ENCODE measurements at regions not wholly inside any gene's neighbourhood (a gene's known extent, or its start where the extent isn't known, plus 50 kb on each side); places are given as distances from the start of the nearest gene placed in this dataset.

DNA sequence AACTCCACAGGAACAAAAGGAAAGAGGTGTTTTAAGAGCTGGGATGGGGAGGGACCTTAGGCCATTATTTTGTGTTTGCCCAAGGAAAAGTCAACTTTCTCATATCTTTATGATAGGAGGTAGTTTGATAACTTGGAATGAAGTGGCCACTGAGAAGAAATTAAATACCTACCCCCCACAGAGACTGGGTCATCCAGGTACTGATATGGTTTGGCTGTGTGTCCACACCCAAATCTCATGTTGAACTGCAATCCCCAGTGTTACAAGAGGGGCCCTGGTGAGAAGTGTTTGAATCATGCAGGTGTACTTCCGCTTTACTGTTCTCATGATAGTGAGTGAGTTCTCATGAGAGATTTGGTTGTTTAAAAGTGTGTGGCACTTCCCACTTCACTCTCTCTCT lies 477.9 kb upstream of the KIF2B start:
- Histone ChIP-seq H3K4me2 (no peak overlapping the region), H3K9me3 (0 out of 2 replicates have a peak, but pooled peaks cover 2% of the 10 kb centered on the region), H3K9me2 (no peaks in the 10 kb centered on the region), H3K79me2 (ENCODE audit: insufficient read depth) (no peaks in the 10 kb centered on the region), H3K4me3 (ENCODE audit: low read depth in 2 of 2, low read length in 1 of 2) (no peak overlapping the region), H3K36me3 (replicated peaks in 1 of 2; ENCODE audit: control insufficient read depth in 1 of 2, insufficient read depth in 2 of 2, low read length in 1 of 2) (no peaks in the 10 kb centered on the region), H4K20me1 (ENCODE audit: insufficient read depth) (no peaks in the 10 kb centered on the region), H3K27ac (ENCODE audit: low read depth in 2 of 2, low read length in 1 of 2) (no peak overlapping the region), H3K9ac (no peak overlapping the region), H2AFZ (ENCODE audit: low read depth) (no peak overlapping the region), H3K27me3 (ENCODE audit: insufficient read depth) (no peaks in the 10 kb centered on the region), H3F3A (replicated peaks; ENCODE audit: insufficient read depth) (no peaks in the 10 kb centered on the region), H3K4me1 (ENCODE audit: control insufficient read depth in 1 of 2, insufficient read depth in 2 of 2, low read depth in 1 of 2, low read length in 1 of 2) (no peaks in the 10 kb centered on the region)
- CTCF ChIA-PET = no interaction called here
- no peak for DNase-seq
- WGBS (ENCODE audit: low lambda C conversion rate) = 53% methylated on average over 1 of the region's 1 CpG
- POLR2A ChIA-PET = no interaction called here
- TF ChIP-seq ELF1 (IDR thresholded peaks at IDR 0.05) = no peak

GRCh38 chr17:53336281-53336680 lies 486.4 kb upstream of the KIF2B start:
- Histone ChIP-seq H4K20me1 (ENCODE audit: insufficient read depth) (no peaks in the 10 kb centered on the region), H3K79me2 (ENCODE audit: insufficient read depth) (no peaks in the 10 kb centered on the region), H3K9me3 (no peaks in the 10 kb centered on the region; the same call in 1 of the 2 replicates), H2AFZ (ENCODE audit: low read depth) (no peak overlapping the region), H3K36me3 (replicated peaks in 1 of 2; ENCODE audit: control insufficient read depth in 1 of 2, insufficient read depth in 2 of 2, low read length in 1 of 2) (no peaks in the 10 kb centered on the region), H3F3A (replicated peaks; ENCODE audit: insufficient read depth) (no peaks in the 10 kb centered on the region), H3K4me1 (ENCODE audit: control insufficient read depth in 1 of 2, insufficient read depth in 2 of 2, low read depth in 1 of 2, low read length in 1 of 2) (no peaks in the 10 kb centered on the region), H3K9ac (no peak overlapping the region), H3K27me3 (ENCODE audit: insufficient read depth) (no peaks in the 10 kb centered on the region), H3K4me3 (ENCODE audit: low read depth in 2 of 2, low read length in 1 of 2) (no peak overlapping the region), H3K27ac (ENCODE audit: low read depth in 2 of 2, low read length in 1 of 2) (no peak overlapping the region), H3K9me2 (0 out of 2 replicates have a peak, but pooled peaks cover 3% of the 10 kb centered on the region), H3K4me2 (no peak overlapping the region)
- 3% methylated on average over 3 of the region's 4 CpGs for WGBS (ENCODE audit: low lambda C conversion rate)
- POLR2A ChIA-PET = no interaction called here
- TF ChIP-seq, protein P1, sequence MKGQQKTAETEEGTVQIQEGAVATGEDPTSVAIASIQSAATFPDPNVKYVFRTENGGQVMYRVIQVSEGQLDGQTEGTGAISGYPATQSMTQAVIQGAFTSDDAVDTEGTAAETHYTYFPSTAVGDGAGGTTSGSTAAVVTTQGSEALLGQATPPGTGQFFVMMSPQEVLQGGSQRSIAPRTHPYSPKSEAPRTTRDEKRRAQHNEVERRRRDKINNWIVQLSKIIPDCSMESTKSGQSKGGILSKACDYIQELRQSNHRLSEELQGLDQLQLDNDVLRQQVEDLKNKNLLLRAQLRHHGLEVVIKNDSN (IDR thresholded peaks at IDR 0.05; ENCODE audit: borderline replicate concordance, low read depth) = no peak
- TF ChIP-seq MAX (IDR thresholded peaks at IDR 0.05; ENCODE audit: low read depth) (no peak), PBX3 (IDR thresholded peaks at IDR 0.05) (no peak), JUND (IDR thresholded peaks at IDR 0.05) (no peak), YY1 (IDR thresholded peaks at IDR 0.05; ENCODE audit: low read depth) (no peak)
- DNase-seq = no peak
- CTCF ChIA-PET = no interaction called here

GRCh38 chr17:53335443-53335842 lies 487.3 kb upstream of the KIF2B start:
- Histone ChIP-seq H4K20me1 (ENCODE audit: insufficient read depth) (no peaks in the 10 kb centered on the region), H3K27ac (ENCODE audit: low read depth in 2 of 2, low read length in 1 of 2) (no peak overlapping the region), H3K79me2 (ENCODE audit: insufficient read depth) (no peaks in the 10 kb centered on the region), H3F3A (replicated peaks; ENCODE audit: insufficient read depth) (no peaks in the 10 kb centered on the region), H3K4me2 (no peak overlapping the region), H3K9me2 (0 out of 2 replicates have a peak, but pooled peaks cover 3% of the 10 kb centered on the region), H3K9ac (no peak overlapping the region), H3K27me3 (ENCODE audit: insufficient read depth) (no peaks in the 10 kb centered on the region), H2AFZ (ENCODE audit: low read depth) (no peak overlapping the region), H3K36me3 (replicated peaks in 1 of 2; ENCODE audit: control insufficient read depth in 1 of 2, insufficient read depth in 2 of 2, low read length in 1 of 2) (no peaks in the 10 kb centered on the region), H3K4me3 (ENCODE audit: low read depth in 2 of 2, low read length in 1 of 2) (no peak overlapping the region), H3K9me3 (no peaks in the 10 kb centered on the region; the same call in 1 of the 2 replicates), H3K4me1 (ENCODE audit: control insufficient read depth in 1 of 2, insufficient read depth in 2 of 2, low read depth in 1 of 2, low read length in 1 of 2) (no peaks in the 10 kb centered on the region)
- 51% methylated on average over 1 of the region's 1 CpG for WGBS (ENCODE audit: low lambda C conversion rate)
- TF ChIP-seq, protein P2, sequence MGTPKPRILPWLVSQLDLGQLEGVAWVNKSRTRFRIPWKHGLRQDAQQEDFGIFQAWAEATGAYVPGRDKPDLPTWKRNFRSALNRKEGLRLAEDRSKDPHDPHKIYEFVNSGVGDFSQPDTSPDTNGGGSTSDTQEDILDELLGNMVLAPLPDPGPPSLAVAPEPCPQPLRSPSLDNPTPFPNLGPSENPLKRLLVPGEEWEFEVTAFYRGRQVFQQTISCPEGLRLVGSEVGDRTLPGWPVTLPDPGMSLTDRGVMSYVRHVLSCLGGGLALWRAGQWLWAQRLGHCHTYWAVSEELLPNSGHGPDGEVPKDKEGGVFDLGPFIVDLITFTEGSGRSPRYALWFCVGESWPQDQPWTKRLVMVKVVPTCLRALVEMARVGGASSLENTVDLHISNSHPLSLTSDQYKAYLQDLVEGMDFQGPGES (IDR thresholded peaks at IDR 0.05; ENCODE audit: low read depth, low read length) = no peak
- TF ChIP-seq POLR2AphosphoS5 (IDR thresholded peaks at IDR 0.05; ENCODE audit: low read depth, low read length) (no peak), RCOR1 (IDR thresholded peaks at IDR 0.05; ENCODE audit: low read length) (no peak), NFIC (IDR thresholded peaks at IDR 0.05; ENCODE audit: borderline replicate concordance) (no peak), TEAD4 (IDR thresholded peaks at IDR 0.05; ENCODE audit: borderline replicate concordance, insufficient read depth) (no peak), RXRA (IDR thresholded peaks at IDR 0.05; ENCODE audit: borderline replicate concordance, low read depth) (no peak), FOSL2 (IDR thresholded peaks at IDR 0.05; ENCODE audit: borderline replicate concordance, low read depth) (no peak)
- TF ChIP-seq, protein P1 (IDR thresholded peaks at IDR 0.05; ENCODE audit: borderline replicate concordance, low read depth) = no peak
- TF ChIP-seq, protein P3, sequence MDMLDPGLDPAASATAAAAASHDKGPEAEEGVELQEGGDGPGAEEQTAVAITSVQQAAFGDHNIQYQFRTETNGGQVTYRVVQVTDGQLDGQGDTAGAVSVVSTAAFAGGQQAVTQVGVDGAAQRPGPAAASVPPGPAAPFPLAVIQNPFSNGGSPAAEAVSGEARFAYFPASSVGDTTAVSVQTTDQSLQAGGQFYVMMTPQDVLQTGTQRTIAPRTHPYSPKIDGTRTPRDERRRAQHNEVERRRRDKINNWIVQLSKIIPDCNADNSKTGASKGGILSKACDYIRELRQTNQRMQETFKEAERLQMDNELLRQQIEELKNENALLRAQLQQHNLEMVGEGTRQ (IDR thresholded peaks at IDR 0.05; ENCODE audit: borderline replicate concordance, low read depth, low read length) = no peak
- ChIA-PET POLR2A (no interaction called here), CTCF (no interaction called here)
- DNase-seq = no peak
